Ascending aorta (tissue), 2 donors: ENCODE measurements at regions not wholly inside any gene's neighbourhood (a gene's known extent, or its start where the extent isn't known, plus 50 kb on each side); places are given as distances from the start of the nearest gene placed in this dataset.

Source experiments
- DNase-seq, 2 donors: peaks; one replicate each; pipeline ENCODE4 v3.0.0-alpha.2; 2019; ENCODE audit warnings: low spot score in 2 of 2
- H3K27ac ChIP-seq, 2 donors: fragments of 200-600 bp; sonication (generic); one replicate each; pipeline ENCODE4 v1.5.1; 2016 to 2017; ENCODE audit warnings: mild to moderate bottlenecking in 1 of 2
- H3K27me3 ChIP-seq: fragments of 200-600 bp; sonication (generic); one replicate; pipeline ENCODE4 v1.5.1; 2017
- H3K36me3 ChIP-seq, 2 donors: fragments of 200-600 bp; sonication (generic); one replicate each; pipeline ENCODE4 v1.5.1; 2016
- H3K4me1 ChIP-seq, 2 donors: fragments of 200-600 bp; sonication (generic); one replicate each; pipeline ENCODE4 v1.5.1; 2016 to 2017; ENCODE audit warnings: mild to moderate bottlenecking in 1 of 2
- H3K4me3 ChIP-seq, 2 donors: fragments of 200-600 bp; sonication (generic); one replicate each; pipeline ENCODE4 v1.5.1; 2016 to 2017; ENCODE audit warnings: mild to moderate bottlenecking in 1 of 2
- H3K9me3 ChIP-seq, 2 donors: fragments of 200-600 bp; sonication (generic); one replicate each; pipeline ENCODE4 v1.5.1; 2016
- intact Hi-C: fragments of 100-400 bp; cut with DNase I; formaldehyde crosslinking; loops from one replicate; pipeline ENCODE4 v1.15.1; 2023
- TF ChIP-seq, protein P1 (sequence below), 3 experiments: fragments of 200-600 bp in 2 of 3; fragments of 450-650 bp in 1 of 3; sonication (generic) in 2 of 3; IDR thresholded peaks; one replicate each; pipeline ENCODE4 v1.5.1; 2016 to 2019; ENCODE audit warnings: antibody characterized with exemption in 3 of 3, mild to moderate bottlenecking in 1 of 3, moderate library complexity in 1 of 3

- TF ChIP-seq, protein P1, sequence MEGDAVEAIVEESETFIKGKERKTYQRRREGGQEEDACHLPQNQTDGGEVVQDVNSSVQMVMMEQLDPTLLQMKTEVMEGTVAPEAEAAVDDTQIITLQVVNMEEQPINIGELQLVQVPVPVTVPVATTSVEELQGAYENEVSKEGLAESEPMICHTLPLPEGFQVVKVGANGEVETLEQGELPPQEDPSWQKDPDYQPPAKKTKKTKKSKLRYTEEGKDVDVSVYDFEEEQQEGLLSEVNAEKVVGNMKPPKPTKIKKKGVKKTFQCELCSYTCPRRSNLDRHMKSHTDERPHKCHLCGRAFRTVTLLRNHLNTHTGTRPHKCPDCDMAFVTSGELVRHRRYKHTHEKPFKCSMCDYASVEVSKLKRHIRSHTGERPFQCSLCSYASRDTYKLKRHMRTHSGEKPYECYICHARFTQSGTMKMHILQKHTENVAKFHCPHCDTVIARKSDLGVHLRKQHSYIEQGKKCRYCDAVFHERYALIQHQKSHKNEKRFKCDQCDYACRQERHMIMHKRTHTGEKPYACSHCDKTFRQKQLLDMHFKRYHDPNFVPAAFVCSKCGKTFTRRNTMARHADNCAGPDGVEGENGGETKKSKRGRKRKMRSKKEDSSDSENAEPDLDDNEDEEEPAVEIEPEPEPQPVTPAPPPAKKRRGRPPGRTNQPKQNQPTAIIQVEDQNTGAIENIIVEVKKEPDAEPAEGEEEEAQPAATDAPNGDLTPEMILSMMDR (IDR thresholded peaks at IDR 0.05) = no peak
- H3K9me3 ChIP-seq = no peaks in the 10 kb centered on the region
- intact Hi-C loops = no loop called here
Observed at GRCh38 chr9:17929506-17929905, 350.6 kb downstream of the SH3GL2 start.

DNA sequence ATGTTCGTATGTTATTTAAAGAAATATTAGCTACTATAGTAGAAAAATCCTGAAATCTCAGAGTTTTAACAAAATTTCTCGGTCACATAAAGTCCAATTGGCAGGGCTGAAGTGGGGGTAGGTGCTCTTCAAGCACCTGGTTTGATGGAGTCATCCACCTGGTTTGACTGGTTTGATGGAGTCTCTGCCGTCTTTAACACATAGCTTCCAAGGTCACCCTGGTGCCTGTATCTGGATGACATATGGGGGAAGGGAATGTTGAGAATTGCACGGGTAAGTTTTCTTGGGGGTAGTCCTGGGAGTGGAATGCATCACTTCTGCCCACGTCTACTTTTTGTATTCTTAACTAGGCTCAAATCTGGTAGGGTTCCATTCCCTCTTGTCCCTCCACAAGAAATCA, 351.2 kb downstream of the SH3GL2 start:
- Histone ChIP-seq H3K27ac (no peak overlapping the region), H3K9me3 (no peaks in the 10 kb centered on the region), H3K4me1 (no peaks in the 10 kb centered on the region), H3K4me3 (no peak overlapping the region), H3K27me3 (no peaks in the 10 kb centered on the region), H3K36me3 (no peaks in the 10 kb centered on the region)
- intact Hi-C loops = no loop called here
- DNase-seq = no peak
- TF ChIP-seq, protein P1 (IDR thresholded peaks at IDR 0.05) = no peak

More at GRCh38 chr9:17929506-17929905, 350.6 kb downstream of the SH3GL2 start:
- no peaks in the 10 kb centered on the region for H3K27me3 ChIP-seq
- H3K4me1 ChIP-seq = no peaks in the 10 kb centered on the region
- no peak for DNase-seq
- no peak overlapping the region for H3K4me3 ChIP-seq
- no peaks in the 10 kb centered on the region for H3K36me3 ChIP-seq
- no peak overlapping the region for H3K27ac ChIP-seq

- DNase-seq = no peak
- intact Hi-C loops = no loop called here
- Histone ChIP-seq H3K4me1 (no peaks in the 10 kb centered on the region), H3K27ac (no peak overlapping the region), H3K4me3 (no peak overlapping the region), H3K36me3 (no peaks in the 10 kb centered on the region), H3K9me3 (no peaks in the 10 kb centered on the region), H3K27me3 (no peaks in the 10 kb centered on the region)
- TF ChIP-seq, protein P1 (IDR thresholded peaks at IDR 0.05) = no peak
Observed at GRCh38 chr9:17936365-17936764, 357.5 kb downstream of the SH3GL2 start.

- no peak for DNase-seq
- H3K4me1 ChIP-seq = no peaks in the 10 kb centered on the region
- H3K4me3 ChIP-seq = no peak overlapping the region
- TF ChIP-seq, protein P1 (IDR thresholded peaks at IDR 0.05) = no peak
- no peak overlapping the region for H3K27ac ChIP-seq
- H3K27me3 ChIP-seq = no peaks in the 10 kb centered on the region
- H3K9me3 ChIP-seq = no peaks in the 10 kb centered on the region
- intact Hi-C loops = no loop called here
- H3K36me3 ChIP-seq = no peaks in the 10 kb centered on the region
Observed at GRCh38 chr9:17938035-17938655, 359.3 kb downstream of the SH3GL2 start.

GRCh38 chr9:17942498-17942897, 363.6 kb downstream of the SH3GL2 start:
- no peak for DNase-seq
- Histone ChIP-seq H3K4me3 (no peak overlapping the region), H3K27me3 (no peaks in the 10 kb centered on the region), H3K27ac (no peak overlapping the region), H3K9me3 (peaks cover 0 to 4% of the 10 kb centered on the region in 2 donors), H3K36me3 (no peaks in the 10 kb centered on the region), H3K4me1 (no peaks in the 10 kb centered on the region)
- TF ChIP-seq, protein P1 (IDR thresholded peaks at IDR 0.05) = no peak
- intact Hi-C loops = no loop called here

- no peaks in the 10 kb centered on the region for H3K36me3 ChIP-seq
- intact Hi-C loops = no loop called here
- no peaks in the 10 kb centered on the region for H3K9me3 ChIP-seq
- TF ChIP-seq, protein P1 (IDR thresholded peaks at IDR 0.05) = no peak
- H3K4me3 ChIP-seq = no peak overlapping the region
- peaks cover 0 to 2% of the 10 kb centered on the region in 2 donors for H3K4me1 ChIP-seq
- H3K27me3 ChIP-seq = no peaks in the 10 kb centered on the region
- no peak overlapping the region for H3K27ac ChIP-seq
- DNase-seq = no peak
Observed at GRCh38 chr9:17955409-17955808, 376.5 kb downstream of the SH3GL2 start.
